K562 (cell line): ENCODE measurements at regions not wholly inside any gene's neighbourhood (a gene's known extent, or its start where the extent isn't known, plus 50 kb on each side); places are given as distances from the start of the nearest gene placed in this dataset.

Experiments used
- ATAC-seq: fragments of 200-7000 bp; cut with Tn5 transposase; 3 replicates; pipeline ENCODE4 v1.9.1; 2020; ENCODE audit warnings: moderate library complexity
- BruUV-seq: library from RNA; stranded (reverse); fragments of 400-500 nt; replicated peaks from 2 replicates; lab custom pipeline; 2021; lab: Mats Ljungman, UMichigan
- CTCF ChIA-PET: fragments of 300-600 bp; formaldehyde crosslinking; extraction: SDS; loops from one replicate; lab custom pipeline; 2021; ENCODE audit warnings: low intra/inter-chr PET ratio; lab: Yijun Ruan, JAX
- POLR2A ChIA-PET: fragments of 300-600, 350-650 bp; sonication (Branson Sonifier 250); formaldehyde crosslinking; extraction: SDS; loops from one replicate; lab custom pipeline; 2021; ENCODE audit warnings: antibody characterized with exemption, inconsistent platforms; lab: Yijun Ruan, JAX
- DNase-seq, 4 experiments: peaks; one replicate each; pipeline versions ENCODE4 v3.0.0 to v3.0.0-alpha.2; 2011 to 2018; ENCODE audit warnings: low spot score in 3 of 4, mixed read lengths in 3 of 4; ENCODE audit errors: extremely low read depth in 1 of 4
- FAIRE-seq: peaks from 2 replicates; lab custom pipeline; 2011; peaks lifted over from hg19 to GRCh38; lab: Jason Lieb, UNC
- H2AFZ ChIP-seq: 2 replicates; pipeline ENCODE4 v1.6.0; 2011; ENCODE audit warnings: low read depth, low read length, control low read depth, inconsistent platforms
- H3K27ac ChIP-seq: fragments of 200-600 bp; 3 replicates; pipeline ENCODE4 v1.8.0; 2011; ENCODE audit warnings: low read depth, mild to moderate bottlenecking, control low read depth, inconsistent platforms, low read length, moderate library complexity, mixed read lengths; ENCODE audit errors: extremely low read depth
- H3K27me3 ChIP-seq, 2 experiments: fragments of 300-600 bp in 1 of 2; 2 replicates in 1 of 2; 3 replicates in 1 of 2; pipeline versions ENCODE4 v1.6.0 to v1.8.0; 2011; ENCODE audit warnings: inconsistent platforms in 2 of 2, low read length in 2 of 2, mild to moderate bottlenecking in 1 of 2, mixed read lengths in 1 of 2, moderate library complexity in 1 of 2; ENCODE audit not compliant: control insufficient read depth in 2 of 2, insufficient read depth in 2 of 2
- H3K36me3 ChIP-seq: fragments of 300-600 bp; 3 replicates; pipeline ENCODE4 v1.8.0; 2011; ENCODE audit warnings: mild to moderate bottlenecking, low read length, inconsistent platforms; ENCODE audit not compliant: control insufficient read depth, insufficient read depth
- H3K4me1 ChIP-seq, 2 experiments: fragments of 200-600 bp in 1 of 2; replicated peaks in 1 of 2; 2 replicates in 1 of 2; 3 replicates in 1 of 2; pipeline versions ENCODE4 v1.5.1 to v1.8.0; 2011; ENCODE audit warnings: inconsistent platforms in 2 of 2, low read length in 2 of 2, mild to moderate bottlenecking in 1 of 2, mixed read lengths in 1 of 2, moderate library complexity in 1 of 2; ENCODE audit not compliant: control insufficient read depth in 2 of 2, insufficient read depth in 2 of 2
- H3K4me2 ChIP-seq: 2 replicates; pipeline ENCODE4 v1.6.1; 2011; ENCODE audit warnings: low read length, control low read depth, inconsistent platforms, mixed read lengths; ENCODE audit not compliant: insufficient read depth
- H3K4me3 ChIP-seq: fragments of 200-600 bp; sonication (generic), shearing (Covaris generic); 2 replicates; pipeline ENCODE4 v1.5.1; 2016; ENCODE audit warnings: control low read depth, inconsistent platforms
- H3K79me2 ChIP-seq: fragments of 200-600 bp; 3 replicates; pipeline ENCODE4 v1.8.0; 2011; ENCODE audit warnings: low read length, inconsistent platforms; ENCODE audit not compliant: control insufficient read depth, insufficient read depth
- H3K9ac ChIP-seq, 2 experiments: 2 replicates each; pipeline versions ENCODE4 v1.6.0 to v1.6.1; 2011; ENCODE audit warnings: low read depth in 2 of 2, low read length in 2 of 2, control low read depth in 1 of 2, inconsistent platforms in 1 of 2, mild to moderate bottlenecking in 1 of 2, mixed read lengths in 1 of 2; ENCODE audit not compliant: insufficient read depth in 1 of 2
- H3K9me1 ChIP-seq: one replicate; pipeline ENCODE4 v1.6.0; 2011; ENCODE audit warnings: inconsistent platforms, mild to moderate bottlenecking, low read length, moderate library complexity; ENCODE audit not compliant: control insufficient read depth, insufficient read depth
- H3K9me3 ChIP-seq: replicated peaks from 2 replicates; pipeline ENCODE4 v1.5.1; 2011; ENCODE audit warnings: low read depth, low read length, inconsistent platforms; ENCODE audit not compliant: control insufficient read depth, insufficient read depth
- H4K20me1 ChIP-seq: replicated peaks from 2 replicates; pipeline ENCODE4 v1.6.1; 2011; ENCODE audit warnings: low read length, inconsistent platforms, mixed read lengths; ENCODE audit not compliant: control insufficient read depth, insufficient read depth
- AFF1 ChIP-seq, 2 experiments: fragments of 450-650 bp; IDR thresholded peaks; 2 replicates each; pipeline ENCODE4 v1.6.1; 2018; ENCODE audit warnings: mild to moderate bottlenecking in 2 of 2, low read depth in 1 of 2; ENCODE audit not compliant: partially characterized antibody in 2 of 2
- CBFA2T2 ChIP-seq: fragments of 450-650 bp; conservative IDR thresholded peaks from 2 replicates; pipeline ENCODE4 v1.6.1; 2017; ENCODE audit warnings: mild to moderate bottlenecking
- FOXK1 ChIP-seq: sonication (generic); formaldehyde crosslinking; IDR thresholded peaks from 2 replicates; pipeline ENCODE4 v1.8.0; 2022; ENCODE audit warnings: missing genetic modification reagents, mild to moderate bottlenecking, borderline replicate concordance
- GABPB2 ChIP-seq: fragments of 250-450 bp; sonication (Bioruptor Pico); conservative IDR thresholded peaks from 2 replicates; pipeline ENCODE4 v1.5.1; 2021; ENCODE audit warnings: mild to moderate bottlenecking
- HDAC3 ChIP-seq: fragments of 450-650 bp; IDR thresholded peaks from 2 replicates; pipeline ENCODE4 v1.6.1; 2018; ENCODE audit warnings: borderline replicate concordance, mild to moderate bottlenecking, moderate library complexity; ENCODE audit not compliant: partially characterized antibody
- MCM3 ChIP-seq: fragments of 450-650 bp; IDR thresholded peaks from 2 replicates; pipeline ENCODE4 v1.6.1; 2016
- MTA2 ChIP-seq: fragments of 450-650 bp; IDR thresholded peaks from 2 replicates; pipeline ENCODE4 v1.6.1; 2016; ENCODE audit warnings: low read depth
- NFE2L1 ChIP-seq: fragments of 450-650 bp; IDR thresholded peaks from 2 replicates; pipeline ENCODE4 v1.6.1; 2016; ENCODE audit warnings: missing genetic modification characterization, low read depth, mild to moderate bottlenecking, missing compliant biosample characterization, moderate library complexity, borderline replicate concordance
- POU5F1 ChIP-seq: fragments of 150-350 bp; IDR thresholded peaks from 2 replicates; pipeline ENCODE4 v1.6.1; 2014; ENCODE audit warnings: borderline replicate concordance, low read length, low read depth, mild to moderate bottlenecking; ENCODE audit not compliant: partially characterized antibody
- RUNX1 ChIP-seq: sonication (generic); IDR thresholded peaks from 2 replicates; pipeline ENCODE4 v1.6.1; 2016; ENCODE audit warnings: antibody characterized with exemption, low read depth
- SAFB2 ChIP-seq: fragments of 200-400 bp; formaldehyde crosslinking; IDR thresholded peaks from 2 replicates; pipeline ENCODE4 v1.6.1; 2018; ENCODE audit warnings: borderline replicate concordance, low read length, low read depth, moderate library complexity; ENCODE audit not compliant: severe bottlenecking
- TCF3 ChIP-seq: sonication (generic); formaldehyde crosslinking; IDR thresholded peaks from 2 replicates; pipeline ENCODE4 v1.4.0; 2020; ENCODE audit warnings: mild to moderate bottlenecking, missing genetic modification reagents
- TFAM ChIP-seq: fragments of 250-450 bp; sonication (Bioruptor Pico); conservative IDR thresholded peaks from 2 replicates; pipeline ENCODE4 v1.5.0; 2021; ENCODE audit warnings: mild to moderate bottlenecking, moderate library complexity
- TRIM24 ChIP-seq, 2 experiments: fragments of 450-650 bp; IDR thresholded peaks; 2 replicates each; pipeline ENCODE4 v1.6.1; 2016
- ZNF124 ChIP-seq: sonication (generic); formaldehyde crosslinking; IDR thresholded peaks from 2 replicates; pipeline ENCODE4 v1.8.1; 2022; ENCODE audit warnings: missing genetic modification reagents
- WGBS: fragments of 100-300 bp; shearing (Covaris generic); methylation state at CpG from one replicate; pipeline ENCODE4 v1.1.6; 2016; ENCODE audit warnings: low coverage, mixed read lengths; ENCODE audit not compliant: insufficient coverage; ENCODE audit errors: missing lambda C conversion rate; 5-methylcytosine and 5-hydroxymethylcytosine counted together
- in situ Hi-C: fragments of 300-500 bp; cut with MboI; formaldehyde crosslinking; loops from 4 replicates; pipeline ENCODE4 v1.15.0; 2018; ENCODE audit warnings: inconsistent platforms, mixed read lengths
- intact Hi-C: fragments of 100-400 bp; cut with micrococcal nuclease; formaldehyde crosslinking; loops from 2 replicates; pipeline ENCODE4 v1.14.2; 2022

- TF ChIP-seq TCF3 = peak; percentile 50
- TF ChIP-seq MCM3 = no peak
- TF ChIP-seq MTA2 = no peak; the same call in 1 of the 2 replicates
- no peak for TF ChIP-seq AFF1 (IDR thresholded peaks at IDR 0.05; ENCODE audit: low read depth in 1 of 2, partially characterized antibody in 2 of 2)
- peak; percentile 53 to 56; a peak in 2 of 4 replicates for TF ChIP-seq TRIM24 (IDR thresholded peaks at IDR 0.05)
- TF ChIP-seq CBFA2T2 = peak; percentile 49; the same call in 1 of the 2 replicates
Observed at GRCh38 chr6:3648724-3649123, 102.8 kb downstream of the PXDC1 start (continued).

- in situ Hi-C loops = no loop called here
Observed at GRCh38 chr6:3646616-3647362, 104.7 kb downstream of the PXDC1 start.

More at GRCh38 chr6:3646616-3647362, 104.7 kb downstream of the PXDC1 start:
- peaks cover 0 to 2% of the 10 kb centered on the region in 2 experiments; a peak in 2 of 5 replicates for H3K27me3 ChIP-seq
- no peaks in the 10 kb centered on the region for H3K36me3 ChIP-seq
- 70% methylated on average over 27 of the region's 27 CpGs for WGBS
- H3K4me3 ChIP-seq = no peak overlapping the region
- no peak overlapping the region for H3K27ac ChIP-seq
- BruUV-seq = no TSS peak
- intact Hi-C loops = no loop called here
- ChIA-PET POLR2A (interaction anchor here (0.7 kb wide), 1 partner anchor 85 kb away, joined by 3 read pairs; no protein-coding TSS in a partner anchor), CTCF (no interaction called here)
- FAIRE-seq (no peak), ATAC-seq (no peak), DNase-seq (no peak)
- H3K9me1 ChIP-seq = no peaks in the 10 kb centered on the region
- peaks cover 18 to 22% of the 10 kb centered on the region in 2 experiments for H3K4me1 ChIP-seq
- no peaks in the 10 kb centered on the region for H3K79me2 ChIP-seq
- TF ChIP-seq NFE2L1 (tag) (no peak), HDAC3 (no peak), TFAM (CRISPR knock-in tag) (no peak), SAFB2 (no peak), RUNX1 (no peak), FOXK1 (CRISPR knock-in tag) (no peak), ZNF124 (CRISPR knock-in tag) (no peak), GABPB2 (CRISPR knock-in tag) (no peak), POU5F1 (no peak)
- H4K20me1 ChIP-seq = no peaks in the 10 kb centered on the region
- no peak overlapping the region for H3K9ac ChIP-seq
- H3K4me2 ChIP-seq = no peak overlapping the region
- 0 out of 2 replicates have a peak overlapping the region, but pooled peaks have one; percentile 16 for H2AFZ ChIP-seq
- 0 out of 2 replicates have a peak, but pooled peaks cover 3% of the 10 kb centered on the region for H3K9me3 ChIP-seq
